Psoas muscle (tissue), 7 donors: ENCODE measurements at regions not wholly inside any gene's neighbourhood (a gene's known extent, or its start where the extent isn't known, plus 50 kb on each side); places are given as distances from the start of the nearest gene placed in this dataset.
A peak's percentile ranks its signal among the peaks of the same experiment; 100 is the strongest.

Experiments
- ATAC-seq, 4 donors: fragments of 200-7000 bp; cut with Tn5 transposase; one replicate each; pipeline ENCODE4 v1.9.1; 2020; ENCODE audit warnings: moderate library complexity in 3 of 4, mild to moderate bottlenecking in 2 of 4
- DNase-seq, 2 donors: peaks; one replicate each; pipeline ENCODE4 v3.0.0-alpha.2; 2020
- H3K27ac ChIP-seq: fragments of 200-600 bp; one replicate; pipeline ENCODE4 v1.8.0; 2022
- H3K27me3 ChIP-seq, 3 donors: fragments of 200-600 bp in 1 of 3; one replicate each; pipeline versions ENCODE4 v1.6.1 to v1.8.0; 2013 to 2022; ENCODE audit warnings: low read length in 2 of 3, mild to moderate bottlenecking in 2 of 3, moderate library complexity in 1 of 3; ENCODE audit not compliant: insufficient read depth in 3 of 3
- H3K36me3 ChIP-seq, 2 donors: fragments of 200-600 bp in 1 of 2; one replicate each; pipeline versions ENCODE4 v1.6.1 to v1.8.0; 2013 to 2022; ENCODE audit warnings: low read depth in 1 of 2, mild to moderate bottlenecking in 1 of 2, moderate library complexity in 1 of 2; ENCODE audit not compliant: insufficient read depth in 1 of 2
- H3K4me1 ChIP-seq: fragments of 200-600 bp; one replicate; pipeline ENCODE4 v1.8.0; 2022
- H3K4me3 ChIP-seq: fragments of 200-600 bp; one replicate; pipeline ENCODE4 v1.8.0; 2022; ENCODE audit warnings: mild to moderate bottlenecking
- H3K9me3 ChIP-seq: fragments of 200-600 bp; one replicate; pipeline ENCODE4 v1.8.0; 2022
- CTCF ChIP-seq: fragments of 200-600 bp; IDR thresholded peaks from one replicate; pipeline ENCODE4 v1.8.0; 2022; ENCODE audit warnings: antibody characterized with exemption
- WGBS, 3 donors: extraction: QIAGEN DNeasy Blood & Tissue Kit; methylation state at CpG; one replicate each; pipeline versions ENCODE4 v1.1.6 to v1.1.7; 2013; 5-methylcytosine and 5-hydroxymethylcytosine counted together
- intact Hi-C, 2 donors: fragments of 100-400 bp; cut with DNase I; formaldehyde crosslinking; loops; one replicate each; pipeline versions ENCODE4 v1.11.0 to v1.14.2; 2022
- donor health status: healthy with polysubstance abuse.
- donor health status: DM: no; HTN: no; CAD: no; lungs with moderate emphysema.
- donor health status: Bipolar disorder and iron deficiency.
- donor health status: healthy.
- donor health status: DM: yes; HTN: yes; CAD: no.
- donor health status: DM: no; HTN: no; CAD: no.
- donor health status: DM: yes; HTN: yes; CAD: no.

DNA sequence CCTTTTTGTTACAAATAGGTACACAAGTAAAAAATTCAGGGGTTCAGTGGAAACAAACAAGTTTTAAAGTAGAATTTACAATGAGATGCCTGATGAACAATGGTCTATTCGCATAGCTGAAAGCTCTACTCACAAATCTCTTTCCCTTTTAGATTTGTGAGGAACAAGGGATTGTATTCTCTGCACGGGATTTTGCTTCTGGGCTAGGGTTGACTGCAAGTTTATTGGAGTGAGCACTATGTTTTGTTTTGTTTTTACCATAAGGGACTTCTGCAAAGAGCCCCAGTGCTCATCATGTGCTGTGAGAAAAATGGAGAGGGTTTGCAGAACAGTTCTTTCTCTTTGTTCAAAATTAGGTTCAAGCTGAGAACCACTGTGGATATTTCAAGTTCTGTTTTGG lies 160.5 kb downstream of the DLEU7 start:
- H3K27me3 ChIP-seq: no peaks in the 10 kb centered on the region
- intact Hi-C loops: no loop called here
- 65 to 79% (median 72%) methylated on average over 2 of the region's 2 CpGs for WGBS, 3 donors
- ATAC-seq: no peak
- no peak overlapping the region for H3K4me3 ChIP-seq
- no peaks in the 10 kb centered on the region for H3K9me3 ChIP-seq
- no peaks in the 10 kb centered on the region for H3K36me3 ChIP-seq
- H3K4me1 ChIP-seq: peaks cover 15% of the 10 kb centered on the region
- H3K27ac ChIP-seq: no peak overlapping the region
- no peak for TF ChIP-seq CTCF
- DNase-seq: no peak

- ATAC-seq (peak in 1 of 4 donors; percentile 33), DNase-seq (no peak)
- intact Hi-C loops: no loop called here
- no peak overlapping the region for H3K4me3 ChIP-seq
- H3K4me1 ChIP-seq: peaks cover 14% of the 10 kb centered on the region
- peak overlapping the region; percentile 41 for H3K27ac ChIP-seq
- no peaks in the 10 kb centered on the region for H3K9me3 ChIP-seq
- no peaks in the 10 kb centered on the region for H3K36me3 ChIP-seq
- H3K27me3 ChIP-seq: no peaks in the 10 kb centered on the region
- no peak for TF ChIP-seq CTCF
- 76 to 86% (median 85%) methylated on average over 3 of the region's 3 CpGs for WGBS, 3 donors
Measured at GRCh38 chr13:50684366-50684765, 159.1 kb downstream of the DLEU7 start.

- no peak for TF ChIP-seq CTCF
- intact Hi-C loops: no loop called here
- 20 to 25% (median 21%) methylated on average over 3 of the region's 3 CpGs for WGBS, 3 donors
- DNase-seq (peak; percentile 47 to 75), ATAC-seq (peak in 1 of 4 donors; percentile 50)
- Histone ChIP-seq H3K4me3 (no peak overlapping the region), H3K27me3 (no peaks in the 10 kb centered on the region), H3K4me1 (peaks cover 14% of the 10 kb centered on the region), H3K36me3 (no peaks in the 10 kb centered on the region), H3K27ac (peak overlapping the region; percentile 23), H3K9me3 (no peaks in the 10 kb centered on the region)
Measured at GRCh38 chr13:50685491-50685890, 158.0 kb downstream of the DLEU7 start.

DNA sequence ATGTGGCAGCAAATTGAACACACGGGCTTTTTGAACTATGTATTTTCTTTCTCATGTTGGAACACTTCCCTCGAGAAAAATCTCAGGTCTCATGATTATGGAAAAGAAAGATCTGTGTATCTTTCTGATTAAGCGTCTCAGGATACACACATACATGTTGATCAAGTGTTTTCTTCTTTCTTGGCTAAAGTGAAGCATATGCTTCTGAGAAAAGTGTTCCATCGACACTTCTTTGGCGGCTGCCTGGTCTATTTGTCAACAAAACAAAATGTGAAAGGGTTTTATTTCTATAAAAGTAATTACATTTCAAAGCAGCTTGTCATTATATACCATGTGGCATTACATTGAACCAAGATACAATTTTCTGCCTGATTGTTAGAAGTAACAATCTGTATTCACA lies 157.5 kb downstream of the DLEU7 start:
- DNase-seq: no peak
- TF ChIP-seq CTCF: no peak
- intact Hi-C loops: no loop called here
- no peak for ATAC-seq
- Histone ChIP-seq H3K4me3 (no peak overlapping the region), H3K4me1 (peaks cover 14% of the 10 kb centered on the region), H3K36me3 (no peaks in the 10 kb centered on the region), H3K9me3 (no peaks in the 10 kb centered on the region), H3K27me3 (no peaks in the 10 kb centered on the region), H3K27ac (no peak overlapping the region)
- WGBS, 3 donors: 32 to 40% (median 32%) methylated on average over 5 of the region's 5 CpGs

DNA sequence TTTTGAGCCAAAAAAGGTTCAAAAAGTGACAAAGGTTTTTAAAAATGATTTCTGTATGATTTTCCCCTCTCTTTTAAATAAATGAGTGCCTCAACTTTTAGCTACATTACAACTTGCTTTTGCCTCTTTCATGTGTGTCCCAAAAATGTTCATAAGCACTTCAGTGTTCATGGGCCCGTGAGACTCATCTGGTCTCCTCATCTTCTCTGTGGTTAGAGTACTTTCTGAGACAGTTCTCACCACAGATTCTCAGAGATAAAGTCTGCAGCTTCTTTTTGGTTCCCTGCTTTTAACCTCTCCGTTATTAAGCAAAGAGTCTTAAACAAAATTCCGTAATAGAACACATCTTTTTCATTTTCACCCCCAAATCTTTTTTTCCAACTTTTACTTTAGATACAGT lies 156.9 kb downstream of the DLEU7 start:
- peaks cover 16% of the 10 kb centered on the region for H3K4me1 ChIP-seq
- intact Hi-C loops: no loop called here
- no peaks in the 10 kb centered on the region for H3K9me3 ChIP-seq
- no peaks in the 10 kb centered on the region for H3K36me3 ChIP-seq
- no peak overlapping the region for H3K27ac ChIP-seq
- ATAC-seq (no peak), DNase-seq (no peak)
- WGBS, 3 donors: 87 to 88% (median 88%) methylated on average over 3 of the region's 3 CpGs
- no peaks in the 10 kb centered on the region for H3K27me3 ChIP-seq
- TF ChIP-seq CTCF: no peak
- no peak overlapping the region for H3K4me3 ChIP-seq
